Esophagus muscularis mucosa (tissue), 4 donors: ENCODE measurements at regions not wholly inside any gene's neighbourhood (a gene's known extent, or its start where the extent isn't known, plus 50 kb on each side); places are given as distances from the start of the nearest gene placed in this dataset.
"Not testable (repeated sequence)": the region's sequence is repeated elsewhere in the genome, so short reads cannot be mapped to it uniquely, and the experiment has no call there.

Experiments used
- CTCF ChIP-seq, 3 experiments: fragments of 200-600 bp in 2 of 3; fragments of 450-650 bp in 1 of 3; sonication (generic) in 2 of 3; IDR thresholded peaks; one replicate each; pipeline ENCODE4 v1.5.1; 2017 to 2019; ENCODE audit warnings: antibody characterized with exemption in 3 of 3, mild to moderate bottlenecking in 2 of 3, moderate library complexity in 1 of 3
- EP300 ChIP-seq: sonication (generic); formaldehyde crosslinking; IDR thresholded peaks from one replicate; pipeline ENCODE4 v1.6.1; 2017; ENCODE audit warnings: antibody characterized with exemption
- POLR2A ChIP-seq: fragments of 450-650 bp; IDR thresholded peaks from one replicate; pipeline ENCODE4 v1.6.1; 2017; ENCODE audit warnings: antibody characterized with exemption, moderate library complexity, mild to moderate bottlenecking, low read depth
- POLR2AphosphoS5 ChIP-seq, 2 donors: sonication (generic); formaldehyde crosslinking; IDR thresholded peaks; one replicate each; pipeline ENCODE4 v1.6.1; 2017; ENCODE audit warnings: antibody characterized with exemption in 2 of 2

- not testable (repeated sequence) for TF ChIP-seq CTCF (IDR thresholded peaks at IDR 0.05); EP300; POLR2A; POLR2AphosphoS5 (IDR thresholded peaks at IDR 0.05)
Measured at GRCh38 chr11:21752475-21753243, 440.2 kb upstream of the ANO5 start.
